Neutrophil (primary cell): ENCODE measurements at regions not wholly inside any gene's neighbourhood (a gene's known extent, or its start where the extent isn't known, plus 50 kb on each side); places are given as distances from the start of the nearest gene placed in this dataset.

Experiments
- H3K27ac ChIP-seq: fragments of 200-600 bp; sonication (generic); 2 replicates; pipeline ENCODE4 v1.5.1; 2016; ENCODE audit warnings: mild to moderate bottlenecking, moderate library complexity
- H3K27me3 ChIP-seq: fragments of 200-600 bp; sonication (generic); 2 replicates; pipeline ENCODE4 v1.6.0; 2016; ENCODE audit warnings: mild to moderate bottlenecking
- H3K36me3 ChIP-seq: fragments of 200-600 bp; sonication (generic); 2 replicates; pipeline ENCODE4 v1.5.1; 2017
- H3K4me1 ChIP-seq, 2 experiments: fragments of 200-600 bp in 1 of 2; sonication (generic) in 1 of 2; 1 replicate in 1 of 2; 2 replicates in 1 of 2; pipeline versions ENCODE4 v1.5.1 to v1.6.1; 2013 to 2016; ENCODE audit warnings: low read depth in 1 of 2, low read length in 1 of 2, mild to moderate bottlenecking in 1 of 2, moderate library complexity in 1 of 2; ENCODE audit not compliant: control insufficient read depth in 1 of 2, insufficient read depth in 1 of 2
- H3K4me3 ChIP-seq, 2 experiments: fragments of 200-600 bp in 1 of 2; sonication (generic) in 1 of 2; 1 replicate in 1 of 2; 2 replicates in 1 of 2; pipeline ENCODE4 v1.5.1; 2013 to 2016; ENCODE audit warnings: low read depth in 1 of 2, low read length in 1 of 2, mild to moderate bottlenecking in 1 of 2, moderate library complexity in 1 of 2
- H3K9me3 ChIP-seq: fragments of 200-600 bp; sonication (generic); 2 replicates; pipeline ENCODE4 v1.5.1; 2016
- CTCF ChIP-seq: fragments of 200-600 bp; sonication (generic); IDR thresholded peaks from 2 replicates; pipeline ENCODE4 v1.5.1; 2016; ENCODE audit warnings: antibody characterized with exemption

- TF ChIP-seq CTCF: no peak
- peaks cover 4% of the 10 kb centered on the region for H3K27me3 ChIP-seq
- H3K9me3 ChIP-seq: no peaks in the 10 kb centered on the region
- H3K36me3 ChIP-seq: no peaks in the 10 kb centered on the region
- no peaks in the 10 kb centered on the region for H3K4me1 ChIP-seq
- H3K27ac ChIP-seq: no peak overlapping the region
- no peak overlapping the region for H3K4me3 ChIP-seq
Observed at GRCh38 chr5:168073991-168074800, 217.2 kb upstream of the WWC1 start.

GRCh38 chr5:168075387-168075786 lies 216.1 kb upstream of the WWC1 start:
- Histone ChIP-seq H3K4me1 (no peaks in the 10 kb centered on the region), H3K9me3 (no peaks in the 10 kb centered on the region), H3K27ac (no peak overlapping the region), H3K4me3 (no peak overlapping the region), H3K36me3 (no peaks in the 10 kb centered on the region), H3K27me3 (peaks cover 4% of the 10 kb centered on the region)
- no peak for TF ChIP-seq CTCF

GRCh38 chr5:168076561-168076991 lies 214.9 kb upstream of the WWC1 start:
- H3K9me3 ChIP-seq: no peaks in the 10 kb centered on the region
- no peaks in the 10 kb centered on the region for H3K36me3 ChIP-seq
- no peak overlapping the region for H3K4me3 ChIP-seq
- no peaks in the 10 kb centered on the region for H3K4me1 ChIP-seq
- peaks cover 4% of the 10 kb centered on the region for H3K27me3 ChIP-seq
- TF ChIP-seq CTCF: no peak
- H3K27ac ChIP-seq: no peak overlapping the region

- H3K4me1 ChIP-seq: no peaks in the 10 kb centered on the region
- no peaks in the 10 kb centered on the region for H3K36me3 ChIP-seq
- peaks cover 23% of the 10 kb centered on the region for H3K27me3 ChIP-seq
- TF ChIP-seq CTCF: no peak
- H3K27ac ChIP-seq: no peak overlapping the region
- no peaks in the 10 kb centered on the region for H3K9me3 ChIP-seq
- H3K4me3 ChIP-seq: no peak overlapping the region
Observed at GRCh38 chr5:168085261-168086031, 206.0 kb upstream of the WWC1 start.

GRCh38 chr5:168086104-168086610 lies 205.3 kb upstream of the WWC1 start:
- TF ChIP-seq CTCF: no peak
- no peaks in the 10 kb centered on the region for H3K4me1 ChIP-seq
- no peaks in the 10 kb centered on the region for H3K36me3 ChIP-seq
- H3K27ac ChIP-seq: no peak overlapping the region
- peaks cover 23% of the 10 kb centered on the region for H3K27me3 ChIP-seq
- no peaks in the 10 kb centered on the region for H3K9me3 ChIP-seq
- H3K4me3 ChIP-seq: no peak overlapping the region
